ENCODE measurements at regions not wholly inside any gene's neighbourhood (a gene's known extent, or its start where the extent isn't known, plus 50 kb on each side); places are given as distances from the start of the nearest gene placed in this dataset.

DNA sequence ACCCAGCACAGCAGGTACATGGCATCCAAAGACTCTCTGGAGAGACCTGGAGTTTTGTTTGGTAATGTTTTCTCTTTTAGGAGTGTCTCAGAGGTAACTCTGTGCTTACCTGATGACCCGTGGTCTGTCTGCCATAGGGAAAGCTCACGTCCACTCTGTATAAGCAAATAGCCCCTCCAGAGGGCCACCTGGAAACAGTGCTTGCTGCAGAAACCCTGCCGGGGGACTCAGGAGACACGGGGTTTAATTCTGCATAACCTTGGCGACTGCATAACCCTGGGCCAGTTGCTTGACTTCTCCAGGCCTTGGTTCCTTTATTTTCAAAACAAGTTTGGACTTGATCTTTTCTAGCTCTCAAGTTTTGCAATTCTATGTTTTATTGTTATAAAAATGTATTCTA is 187.2 kb upstream of the SOX1 start:
- no peaks in the 10 kb centered on the region for H3K36me3 ChIP-seq
- no peaks in the 10 kb centered on the region for H3K9me3 ChIP-seq
- H3K27me3 ChIP-seq: peaks cover 14% of the 10 kb centered on the region
- DNase-seq (ENCODE audit: low spot score in 2 of 2): no peak
- H3K4me3 ChIP-seq: no peak overlapping the region
- no peak overlapping the region for H3K27ac ChIP-seq
- H3K4me1 ChIP-seq: no peaks in the 10 kb centered on the region
- WGBS: 48% methylated on average over 5 of the region's 5 CpGs
- TF ChIP-seq POLR2A (IDR thresholded peaks at IDR 0.05) (no peak), EP300 (IDR thresholded peaks at IDR 0.05) (no peak), POLR2AphosphoS5 (IDR thresholded peaks at IDR 0.05) (no peak)
- TF ChIP-seq, protein P1, sequence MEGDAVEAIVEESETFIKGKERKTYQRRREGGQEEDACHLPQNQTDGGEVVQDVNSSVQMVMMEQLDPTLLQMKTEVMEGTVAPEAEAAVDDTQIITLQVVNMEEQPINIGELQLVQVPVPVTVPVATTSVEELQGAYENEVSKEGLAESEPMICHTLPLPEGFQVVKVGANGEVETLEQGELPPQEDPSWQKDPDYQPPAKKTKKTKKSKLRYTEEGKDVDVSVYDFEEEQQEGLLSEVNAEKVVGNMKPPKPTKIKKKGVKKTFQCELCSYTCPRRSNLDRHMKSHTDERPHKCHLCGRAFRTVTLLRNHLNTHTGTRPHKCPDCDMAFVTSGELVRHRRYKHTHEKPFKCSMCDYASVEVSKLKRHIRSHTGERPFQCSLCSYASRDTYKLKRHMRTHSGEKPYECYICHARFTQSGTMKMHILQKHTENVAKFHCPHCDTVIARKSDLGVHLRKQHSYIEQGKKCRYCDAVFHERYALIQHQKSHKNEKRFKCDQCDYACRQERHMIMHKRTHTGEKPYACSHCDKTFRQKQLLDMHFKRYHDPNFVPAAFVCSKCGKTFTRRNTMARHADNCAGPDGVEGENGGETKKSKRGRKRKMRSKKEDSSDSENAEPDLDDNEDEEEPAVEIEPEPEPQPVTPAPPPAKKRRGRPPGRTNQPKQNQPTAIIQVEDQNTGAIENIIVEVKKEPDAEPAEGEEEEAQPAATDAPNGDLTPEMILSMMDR (IDR thresholded peaks at IDR 0.05): no peak

DNA sequence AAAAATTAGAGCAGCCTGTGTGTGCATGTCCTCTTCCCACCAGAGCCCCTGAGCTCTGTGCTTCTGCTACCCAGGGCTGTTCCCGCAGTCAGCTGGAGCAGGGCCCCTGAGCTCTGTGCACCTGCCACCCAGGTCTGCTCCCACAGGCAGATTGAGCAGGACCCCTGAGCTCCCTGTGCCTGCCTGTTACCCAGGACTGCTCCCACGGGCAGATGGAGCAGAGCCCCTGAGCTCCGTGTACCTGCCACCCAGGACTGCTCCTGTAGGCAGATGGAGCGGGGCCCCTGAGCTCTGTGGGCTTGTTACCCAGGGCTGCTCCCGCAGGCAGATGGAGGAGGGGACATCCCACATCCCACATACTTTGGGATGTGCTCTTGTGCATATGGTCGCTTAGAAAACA is 186.8 kb upstream of the SOX1 start:
- no peaks in the 10 kb centered on the region for H3K4me1 ChIP-seq
- H3K9me3 ChIP-seq: no peaks in the 10 kb centered on the region
- peaks cover 14% of the 10 kb centered on the region for H3K27me3 ChIP-seq
- no peaks in the 10 kb centered on the region for H3K36me3 ChIP-seq
- DNase-seq (ENCODE audit: low spot score in 2 of 2): no peak
- TF ChIP-seq POLR2A (IDR thresholded peaks at IDR 0.05) (no peak), EP300 (IDR thresholded peaks at IDR 0.05) (no peak), POLR2AphosphoS5 (IDR thresholded peaks at IDR 0.05) (no peak)
- TF ChIP-seq, protein P1 (IDR thresholded peaks at IDR 0.05): no peak
- no peak overlapping the region for H3K4me3 ChIP-seq
- H3K27ac ChIP-seq: no peak overlapping the region
- WGBS: 53% methylated on average over 6 of the region's 6 CpGs

DNA sequence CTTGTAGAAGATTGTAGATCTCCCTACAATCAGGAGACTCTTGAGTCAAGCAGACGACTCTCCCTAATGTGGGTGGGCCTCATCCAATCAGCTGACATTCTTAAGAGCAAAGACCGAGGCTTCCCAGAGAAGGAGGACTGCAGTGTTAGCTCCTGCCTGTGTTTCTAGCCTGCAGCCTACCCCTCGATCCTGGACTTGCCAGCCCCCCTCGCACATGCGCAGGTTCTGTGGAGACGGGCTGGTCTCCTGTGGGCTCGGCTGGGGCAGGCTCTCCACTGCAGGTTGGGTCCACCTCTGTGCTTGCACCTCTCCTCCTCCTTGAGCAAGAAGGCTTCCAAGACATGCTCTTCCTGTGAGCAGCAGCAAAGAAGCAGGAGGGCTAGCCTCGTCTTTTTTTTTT is 185.2 kb upstream of the SOX1 start:
- H3K4me1 ChIP-seq: no peaks in the 10 kb centered on the region
- DNase-seq (ENCODE audit: low spot score in 2 of 2): no peak
- H3K27ac ChIP-seq: no peak overlapping the region
- H3K4me3 ChIP-seq: no peak overlapping the region
- 84% methylated on average over 8 of the region's 8 CpGs for WGBS
- no peaks in the 10 kb centered on the region for H3K36me3 ChIP-seq
- no peak for TF ChIP-seq POLR2AphosphoS5 (IDR thresholded peaks at IDR 0.05)
- TF ChIP-seq EP300 (IDR thresholded peaks at IDR 0.05): no peak
- TF ChIP-seq, protein P1 (IDR thresholded peaks at IDR 0.05): no peak
- TF ChIP-seq POLR2A (IDR thresholded peaks at IDR 0.05): no peak
- peaks cover 8% of the 10 kb centered on the region for H3K27me3 ChIP-seq
- no peaks in the 10 kb centered on the region for H3K9me3 ChIP-seq

DNA sequence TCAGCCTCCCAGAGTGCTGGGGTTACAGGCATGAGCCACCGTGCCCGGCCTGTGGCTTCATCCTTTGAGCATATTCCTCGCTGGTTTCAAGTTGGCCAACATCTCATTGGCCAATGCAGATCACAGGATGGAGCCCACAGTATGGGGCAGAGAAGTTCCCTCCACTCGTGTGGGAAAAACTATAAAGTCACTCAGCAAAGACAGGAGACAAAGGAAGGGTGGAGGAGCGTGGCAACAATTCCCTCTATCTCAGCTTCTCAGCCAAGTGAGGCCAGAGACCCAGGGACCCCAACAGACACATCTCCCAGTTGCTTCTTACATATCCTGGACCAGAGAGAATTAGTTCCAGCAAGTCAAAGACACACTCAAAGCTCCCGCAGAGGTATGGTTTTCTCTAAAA is 184.6 kb upstream of the SOX1 start:
- Histone ChIP-seq H3K27me3 (peaks cover 8% of the 10 kb centered on the region), H3K4me1 (no peaks in the 10 kb centered on the region), H3K36me3 (no peaks in the 10 kb centered on the region), H3K27ac (no peak overlapping the region), H3K4me3 (no peak overlapping the region), H3K9me3 (no peaks in the 10 kb centered on the region)
- 68% methylated on average over 6 of the region's 6 CpGs for WGBS
- no peak for DNase-seq (ENCODE audit: low spot score in 2 of 2)
- TF ChIP-seq EP300 (IDR thresholded peaks at IDR 0.05) (no peak), POLR2AphosphoS5 (IDR thresholded peaks at IDR 0.05) (no peak), POLR2A (IDR thresholded peaks at IDR 0.05) (no peak)
- TF ChIP-seq, protein P1 (IDR thresholded peaks at IDR 0.05): no peak

DNA sequence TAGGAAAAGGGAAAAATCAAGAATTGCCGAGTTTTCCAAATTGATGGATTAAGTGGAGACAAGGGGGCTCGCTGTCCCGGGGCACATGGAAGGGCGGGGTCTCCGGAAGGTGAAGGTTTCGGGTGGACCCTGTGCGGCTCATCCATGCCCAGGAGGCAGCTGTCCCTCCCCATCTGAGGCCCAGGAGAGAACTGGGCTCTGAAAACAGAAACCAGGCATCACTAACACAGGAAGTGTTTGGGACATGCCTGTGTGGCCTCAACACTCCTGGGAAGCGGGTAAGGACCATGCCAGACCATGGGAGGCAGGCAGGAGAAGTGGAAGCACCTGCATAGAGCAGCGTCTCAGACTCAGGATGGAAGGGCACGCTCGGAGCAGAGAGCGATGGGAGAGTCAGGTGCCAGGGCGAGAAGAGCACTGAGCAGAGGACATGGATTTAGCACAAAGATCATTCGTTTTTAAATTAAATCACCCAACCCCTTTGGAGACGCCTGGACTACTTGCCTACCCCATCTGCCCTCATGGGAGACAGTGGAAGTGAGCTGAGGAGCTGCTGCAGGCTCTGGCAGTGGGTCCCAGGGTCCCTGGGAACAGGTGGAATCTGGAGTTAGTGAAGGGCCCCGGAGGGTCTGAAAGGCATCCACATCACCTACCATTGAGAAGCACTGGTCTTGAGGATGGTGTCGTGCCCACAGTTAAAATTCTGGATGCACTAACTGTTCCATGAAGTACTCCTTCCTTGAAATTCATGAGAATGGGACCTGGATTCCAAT is 183.2 kb upstream of the SOX1 start:
- no peaks in the 10 kb centered on the region for H3K4me1 ChIP-seq
- peaks cover 12% of the 10 kb centered on the region for H3K27me3 ChIP-seq
- no peaks in the 10 kb centered on the region for H3K9me3 ChIP-seq
- 74% methylated on average over 15 of the region's 17 CpGs for WGBS
- no peak for DNase-seq (ENCODE audit: low spot score in 2 of 2)
- TF ChIP-seq POLR2A (IDR thresholded peaks at IDR 0.05): no peak
- no peak overlapping the region for H3K4me3 ChIP-seq
- H3K27ac ChIP-seq: no peak overlapping the region
- no peaks in the 10 kb centered on the region for H3K36me3 ChIP-seq

All from suprapubic skin (tissue), 4 donors.